ENCODE measurements at regions not wholly inside any gene's neighbourhood (a gene's known extent, or its start where the extent isn't known, plus 50 kb on each side); places are given as distances from the start of the nearest gene placed in this dataset.

DNA sequence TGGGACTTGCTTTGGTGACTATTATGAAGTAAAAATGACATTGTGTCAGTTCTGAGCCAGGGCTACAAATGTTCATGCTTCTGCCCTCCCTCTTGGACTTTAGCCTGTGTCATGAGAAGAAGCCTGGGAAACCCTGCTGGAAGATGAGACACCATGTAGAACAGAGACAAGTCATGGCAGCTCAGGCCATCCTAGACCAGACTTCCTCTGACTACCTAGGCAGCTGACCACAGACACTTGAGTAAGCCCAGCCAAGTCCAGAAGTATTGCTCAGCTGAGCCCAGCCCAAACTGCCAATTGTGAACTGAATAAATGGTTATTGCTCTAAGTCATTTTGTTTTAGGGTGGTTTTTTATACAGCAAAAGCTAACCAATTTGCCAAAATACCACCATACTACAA is 467.6 kb upstream of the CNKSR2 start:
- no peak for DNase-seq (ENCODE audit: extremely low read depth in 1 of 4, low spot score in 3 of 4)
- in situ Hi-C loops (cut with MboI), result no loop called here
- Histone ChIP-seq H3K4me1 (replicated peaks in 1 of 2; ENCODE audit: control insufficient read depth in 2 of 2, insufficient read depth in 2 of 2, low read length in 2 of 2) (no peaks in the 10 kb centered on the region), H3K9me1 (ENCODE audit: control insufficient read depth, insufficient read depth, low read length) (no peaks in the 10 kb centered on the region), H3K36me3 (ENCODE audit: control insufficient read depth, insufficient read depth, low read length) (no peaks in the 10 kb centered on the region), H3K4me3 (no peak overlapping the region), H3K4me2 (ENCODE audit: insufficient read depth, low read length) (no peak overlapping the region), H3K9me3 (replicated peaks; ENCODE audit: control insufficient read depth, insufficient read depth, low read depth, low read length) (no peaks in the 10 kb centered on the region), H3K27me3 (ENCODE audit: control insufficient read depth in 2 of 2, insufficient read depth in 2 of 2, low read length in 2 of 2) (no peaks in the 10 kb centered on the region), H3K9ac (ENCODE audit: insufficient read depth in 1 of 2, low read depth in 2 of 2, low read length in 2 of 2) (no peak overlapping the region), H3K79me2 (ENCODE audit: control insufficient read depth, insufficient read depth, low read length) (no peaks in the 10 kb centered on the region), H4K20me1 (replicated peaks; ENCODE audit: control insufficient read depth, insufficient read depth, low read length) (no peaks in the 10 kb centered on the region), H3K27ac (ENCODE audit: extremely low read depth, low read depth, low read length) (no peak overlapping the region), H2AFZ (ENCODE audit: low read depth, low read length) (no peak overlapping the region)
- no peak for FAIRE-seq
- no TSS peak for BruUV-seq (replicated peaks)
- POLR2A ChIA-PET, result no interaction called here
- TF ChIP-seq, protein P1, sequence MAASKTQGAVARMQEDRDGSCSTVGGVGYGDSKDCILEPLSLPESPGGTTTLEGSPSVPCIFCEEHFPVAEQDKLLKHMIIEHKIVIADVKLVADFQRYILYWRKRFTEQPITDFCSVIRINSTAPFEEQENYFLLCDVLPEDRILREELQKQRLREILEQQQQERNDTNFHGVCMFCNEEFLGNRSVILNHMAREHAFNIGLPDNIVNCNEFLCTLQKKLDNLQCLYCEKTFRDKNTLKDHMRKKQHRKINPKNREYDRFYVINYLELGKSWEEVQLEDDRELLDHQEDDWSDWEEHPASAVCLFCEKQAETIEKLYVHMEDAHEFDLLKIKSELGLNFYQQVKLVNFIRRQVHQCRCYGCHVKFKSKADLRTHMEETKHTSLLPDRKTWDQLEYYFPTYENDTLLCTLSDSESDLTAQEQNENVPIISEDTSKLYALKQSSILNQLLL (CRISPR knock-in tag; IDR thresholded peaks at IDR 0.05; ENCODE audit: borderline replicate concordance), result no peak
- TF ChIP-seq GTF2E2 (tag; IDR thresholded peaks at IDR 0.05), result no peak
- TF ChIP-seq, protein P2, sequence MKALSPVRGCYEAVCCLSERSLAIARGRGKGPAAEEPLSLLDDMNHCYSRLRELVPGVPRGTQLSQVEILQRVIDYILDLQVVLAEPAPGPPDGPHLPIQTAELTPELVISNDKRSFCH (CRISPR knock-in tag; IDR thresholded peaks at IDR 0.05), result no peak
- TF ChIP-seq, protein P2 (tag; IDR thresholded peaks at IDR 0.05), result no peak
- TF ChIP-seq KHSRP (IDR thresholded peaks at IDR 0.05), result no peak
- no peak for TF ChIP-seq PRMT5 (CRISPR knock-in tag; IDR thresholded peaks at IDR 0.05)
- no peak for TF ChIP-seq GTF2F1 (IDR thresholded peaks at IDR 0.05; ENCODE audit: low read depth, low read length)
- TF ChIP-seq ETV6 (IDR thresholded peaks at IDR 0.05; ENCODE audit: borderline replicate concordance in 1 of 2, low read depth in 2 of 2, low read length in 1 of 2), result no peak
- no peak for TF ChIP-seq ETV6 (CRISPR knock-in tag; IDR thresholded peaks at IDR 0.05; ENCODE audit: borderline replicate concordance)
- TF ChIP-seq LARP7 (IDR thresholded peaks at IDR 0.05), result no peak
- TF ChIP-seq SP1 (CRISPR knock-in tag; IDR thresholded peaks at IDR 0.05), result no peak
- TF ChIP-seq HNRNPLL (IDR thresholded peaks at IDR 0.05; ENCODE audit: low read depth, low read length, poor library complexity, severe bottlenecking), result no peak
- TF ChIP-seq ZNF140 (CRISPR knock-in tag; IDR thresholded peaks at IDR 0.05), result no peak
- intact Hi-C loops (cut with micrococcal nuclease), result no loop called here
- ATAC-seq, result no peak
- CTCF ChIA-PET (ENCODE audit: low intra/inter-chr PET ratio), result no interaction called here

Data from K562 (cell line).